ENCODE measurements at regions not wholly inside any gene's neighbourhood (a gene's known extent, or its start where the extent isn't known, plus 50 kb on each side); places are given as distances from the start of the nearest gene placed in this dataset.

DNA sequence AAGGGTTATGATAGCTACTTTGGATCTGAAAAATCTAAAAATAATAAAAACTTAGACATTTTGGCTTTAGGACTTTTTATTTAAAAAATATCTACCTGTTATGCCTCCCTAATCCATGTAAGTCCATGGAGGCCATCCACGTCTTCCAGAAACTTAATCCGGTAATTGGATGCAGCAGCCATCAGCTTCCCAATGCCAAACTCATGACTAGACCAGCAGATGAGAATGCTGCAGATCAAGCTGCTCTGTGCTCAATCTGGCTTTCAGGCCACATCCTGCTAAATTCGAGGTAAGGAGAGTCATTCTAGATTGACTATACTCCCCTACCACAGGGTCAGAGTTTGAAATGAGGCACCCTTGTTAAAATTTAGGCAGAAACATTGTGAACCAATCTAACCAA is 168.5 kb upstream of the TCERG1L start:
- no peak for DNase-seq (ENCODE audit: low read depth in 1 of 2, low spot score in 1 of 2)

DNA sequence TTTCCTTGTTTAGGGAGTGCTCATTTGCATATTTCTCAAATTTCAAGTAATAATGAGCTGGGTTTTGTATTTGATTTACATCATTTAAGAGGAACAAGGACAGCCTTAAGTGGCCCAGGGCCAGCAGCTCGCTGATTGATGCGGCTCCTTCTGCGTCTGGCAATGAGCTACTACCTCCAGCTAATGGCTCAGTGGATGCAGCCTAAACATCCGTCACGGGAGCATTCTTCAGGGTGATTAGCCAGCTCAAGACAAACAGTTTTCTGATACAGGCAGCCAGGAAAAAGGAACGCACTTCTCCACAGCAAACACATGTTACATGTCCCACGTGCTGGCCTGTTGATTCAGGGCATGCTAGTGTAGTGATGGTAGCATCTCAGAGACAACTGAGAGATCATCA is 169.3 kb upstream of the TCERG1L start:
- DNase-seq (ENCODE audit: low read depth in 1 of 2, low spot score in 1 of 2), result no peak

- DNase-seq (ENCODE audit: low read depth in 1 of 2, low spot score in 1 of 2), result no peak
These were observed 174.2 kb upstream of the TCERG1L start for GRCh38 chr10:131485732-131486131.

GRCh38 chr10:131487822-131488221 is 176.3 kb upstream of the TCERG1L start:
- no peak for DNase-seq (ENCODE audit: low read depth in 1 of 2, low spot score in 1 of 2)

GRCh38 chr10:131490991-131491594 is 179.6 kb upstream of the TCERG1L start:
- no peak for DNase-seq (ENCODE audit: low read depth in 1 of 2, low spot score in 1 of 2)

GRCh38 chr10:131492211-131492857 is 180.8 kb upstream of the TCERG1L start:
- no peak for DNase-seq (ENCODE audit: low read depth in 1 of 2, low spot score in 1 of 2)

DNA sequence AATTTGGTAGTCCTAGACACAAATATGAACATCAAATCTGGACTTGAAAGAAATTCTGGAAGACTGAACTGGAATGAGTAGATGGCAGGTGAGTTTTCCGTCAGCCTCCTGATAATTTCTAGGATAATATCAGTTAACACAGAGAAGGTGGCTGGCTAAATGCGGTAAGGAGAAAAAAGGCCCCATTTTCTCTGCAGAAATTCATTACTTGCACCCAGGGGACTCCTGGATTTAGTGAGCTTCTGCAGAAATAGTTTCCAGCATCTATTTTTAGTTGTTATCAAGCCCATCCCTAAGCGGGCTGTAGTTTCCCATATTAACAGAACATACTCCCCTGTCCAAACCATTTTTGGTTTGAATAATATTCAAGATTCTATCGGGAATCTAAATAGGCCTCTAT is 181.9 kb upstream of the TCERG1L start:
- no peak for DNase-seq (ENCODE audit: low read depth in 1 of 2, low spot score in 1 of 2)

- no peak for DNase-seq (ENCODE audit: low read depth in 1 of 2, low spot score in 1 of 2)
These were observed 182.9 kb upstream of the TCERG1L start for GRCh38 chr10:131494451-131494850.

DNA sequence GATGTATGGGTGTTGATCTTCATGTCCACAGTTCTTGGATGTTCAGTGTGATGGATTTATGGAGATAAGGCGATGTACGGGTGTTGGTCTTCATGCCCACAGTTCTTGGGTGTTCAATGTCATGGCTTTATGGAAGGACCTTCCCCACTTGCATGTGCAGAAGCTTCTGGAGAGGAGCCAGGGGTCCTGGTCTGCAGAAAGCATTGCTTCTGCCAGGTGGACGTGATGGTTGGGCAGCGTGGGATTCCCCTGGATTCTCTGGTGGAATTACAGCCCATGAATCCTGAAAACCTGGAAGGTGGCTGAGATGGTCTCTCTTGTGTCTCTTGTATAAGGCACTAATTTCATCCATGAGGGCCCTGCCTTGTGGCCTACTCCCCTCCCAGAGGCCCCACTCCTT is 183.7 kb upstream of the TCERG1L start:
- DNase-seq (ENCODE audit: low read depth in 1 of 2, low spot score in 1 of 2), result no peak

- DNase-seq (ENCODE audit: low read depth in 1 of 2, low spot score in 1 of 2), result no peak
These were observed 184.4 kb upstream of the TCERG1L start for GRCh38 chr10:131495892-131496291.

GRCh38 chr10:131496351-131497052 is 185.0 kb upstream of the TCERG1L start:
- no peak for DNase-seq (ENCODE audit: low read depth in 1 of 2, low spot score in 1 of 2)

DNA sequence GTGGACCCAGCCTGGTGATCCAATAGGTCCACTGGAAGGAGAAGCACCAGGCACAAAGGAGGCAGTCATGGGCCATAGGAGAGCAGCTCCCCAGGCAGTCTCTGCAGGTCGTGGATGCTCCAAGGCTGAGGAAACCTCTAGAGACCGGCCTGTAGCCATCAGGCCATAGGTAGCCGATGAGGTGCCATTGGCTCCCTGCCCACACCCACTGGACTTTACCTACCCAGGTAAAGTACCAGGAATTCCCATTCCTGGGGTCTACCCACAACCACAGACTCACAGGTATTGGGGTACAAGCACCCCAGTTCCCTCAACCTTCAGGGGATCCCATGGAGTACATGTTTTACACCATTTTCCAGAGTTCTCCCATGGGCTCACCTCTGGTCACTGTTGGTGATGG is 188.0 kb upstream of the TCERG1L start:
- no peak for DNase-seq (ENCODE audit: low read depth in 1 of 2, low spot score in 1 of 2)

- DNase-seq (ENCODE audit: low read depth in 1 of 2, low spot score in 1 of 2), result no peak
These were observed 188.7 kb upstream of the TCERG1L start for GRCh38 chr10:131500181-131500580.

DNA sequence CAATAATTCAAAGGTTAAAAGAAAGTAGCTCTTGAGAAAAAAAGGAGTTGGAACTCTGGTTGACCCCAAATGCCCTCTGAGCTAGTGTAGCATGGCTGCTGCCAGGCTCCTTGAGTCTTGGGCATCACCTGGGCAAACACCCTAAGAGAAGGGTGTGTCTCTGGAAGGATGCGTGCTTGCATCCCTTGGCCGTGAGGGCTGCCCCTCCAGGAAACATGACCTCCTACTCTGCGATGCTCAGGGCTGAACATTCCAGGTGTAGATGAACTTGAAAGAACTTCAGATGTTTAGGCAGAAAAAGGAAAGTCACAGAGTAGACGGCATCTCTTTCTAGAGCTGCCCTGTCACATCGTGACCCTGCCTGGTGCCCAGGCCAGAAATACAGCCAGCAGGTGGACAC is 189.4 kb upstream of the TCERG1L start:
- no peak for DNase-seq (ENCODE audit: low read depth in 1 of 2, low spot score in 1 of 2)

DNA sequence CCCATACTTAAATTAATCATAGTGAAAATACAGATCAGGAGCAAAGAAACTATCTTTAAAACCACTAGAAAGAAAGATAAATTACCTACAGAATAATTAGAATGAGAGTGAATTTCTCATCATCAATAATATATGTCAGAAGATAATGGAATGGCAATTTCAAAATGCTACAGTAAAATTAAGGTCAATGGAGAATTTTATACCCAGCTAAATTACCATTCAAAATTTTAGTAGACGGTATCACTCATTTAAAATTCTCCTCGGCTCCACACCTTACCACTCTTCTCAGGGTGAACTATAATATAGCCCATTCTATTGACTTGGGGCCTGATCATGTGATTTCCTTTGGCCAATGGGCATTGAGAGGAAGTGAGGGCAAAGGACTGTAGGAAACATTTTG is 192.5 kb upstream of the TCERG1L start:
- no peak for DNase-seq (ENCODE audit: low read depth in 1 of 2, low spot score in 1 of 2)

- DNase-seq (ENCODE audit: low read depth in 1 of 2, low spot score in 1 of 2), result no peak
These were observed 199.9 kb upstream of the TCERG1L start for GRCh38 chr10:131511391-131511790.

DNA sequence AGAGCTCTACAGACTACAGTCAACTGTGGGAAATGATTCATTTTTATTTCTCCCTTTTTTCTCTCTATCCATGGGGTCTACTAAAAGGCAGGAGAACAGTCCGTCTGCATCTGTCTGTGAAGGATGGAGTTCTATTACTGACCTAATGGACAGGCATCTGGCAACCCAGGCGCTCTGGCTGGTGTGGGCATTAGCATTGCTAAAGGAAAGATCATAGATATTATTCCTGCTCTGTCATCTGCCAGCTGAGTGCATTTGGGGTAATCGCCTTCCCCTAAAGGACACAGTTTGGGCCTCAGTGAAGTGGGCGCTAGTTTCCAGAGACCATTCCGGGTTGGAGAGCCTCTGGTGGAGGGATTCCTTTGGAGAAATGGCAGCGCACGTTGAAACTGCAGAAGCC is 201.3 kb upstream of the TCERG1L start:
- DNase-seq (ENCODE audit: low read depth in 1 of 2, low spot score in 1 of 2), result no peak

- DNase-seq (ENCODE audit: low read depth in 1 of 2, low spot score in 1 of 2), result no peak
These were observed 201.9 kb upstream of the TCERG1L start for GRCh38 chr10:131513445-131513844.

DNA sequence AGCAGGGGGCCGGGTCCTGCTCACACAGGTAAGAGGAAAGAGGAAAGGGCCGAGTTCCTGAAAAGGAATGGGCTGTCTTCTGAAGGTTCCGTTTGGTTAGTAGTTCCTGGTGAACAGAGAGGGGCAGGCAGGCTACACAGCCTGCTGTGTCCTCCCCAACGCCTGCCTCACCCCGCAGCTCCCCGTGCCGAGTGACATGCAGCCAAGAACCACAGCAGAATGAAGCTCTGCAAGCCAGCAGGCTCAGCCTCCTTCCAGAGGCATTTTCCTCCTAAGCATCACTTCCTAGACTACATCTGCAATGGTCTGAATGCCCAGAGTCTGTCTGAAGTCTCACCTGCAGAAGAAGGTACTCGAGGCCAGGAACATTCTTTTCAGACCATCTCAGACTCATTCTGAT is 202.4 kb upstream of the TCERG1L start:
- no peak for DNase-seq (ENCODE audit: low read depth in 1 of 2, low spot score in 1 of 2)

DNA sequence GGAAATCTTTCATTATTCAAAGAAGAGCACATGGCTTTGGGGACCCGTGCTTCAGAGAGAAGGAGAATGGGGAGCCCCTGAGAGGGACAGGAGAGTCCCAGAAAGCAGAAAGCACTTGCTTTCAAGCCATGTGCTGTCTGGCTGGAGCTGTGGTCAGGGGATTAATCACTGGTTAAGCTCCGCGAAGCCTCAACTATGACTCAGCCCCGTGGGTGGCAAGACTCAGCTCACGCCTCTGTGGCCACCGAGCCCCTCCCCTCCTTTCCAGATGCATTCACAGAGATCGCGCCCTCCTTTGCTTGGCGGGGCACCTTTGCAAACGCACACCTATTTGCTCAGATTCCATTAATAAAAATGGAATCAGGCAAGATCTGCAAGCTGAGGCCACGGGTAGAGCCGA is 202.9 kb upstream of the TCERG1L start:
- DNase-seq (ENCODE audit: low read depth in 1 of 2, low spot score in 1 of 2), result no peak

GRCh38 chr10:131516285-131516684 is 204.8 kb upstream of the TCERG1L start:
- DNase-seq (ENCODE audit: low read depth in 1 of 2, low spot score in 1 of 2), result no peak

DNA sequence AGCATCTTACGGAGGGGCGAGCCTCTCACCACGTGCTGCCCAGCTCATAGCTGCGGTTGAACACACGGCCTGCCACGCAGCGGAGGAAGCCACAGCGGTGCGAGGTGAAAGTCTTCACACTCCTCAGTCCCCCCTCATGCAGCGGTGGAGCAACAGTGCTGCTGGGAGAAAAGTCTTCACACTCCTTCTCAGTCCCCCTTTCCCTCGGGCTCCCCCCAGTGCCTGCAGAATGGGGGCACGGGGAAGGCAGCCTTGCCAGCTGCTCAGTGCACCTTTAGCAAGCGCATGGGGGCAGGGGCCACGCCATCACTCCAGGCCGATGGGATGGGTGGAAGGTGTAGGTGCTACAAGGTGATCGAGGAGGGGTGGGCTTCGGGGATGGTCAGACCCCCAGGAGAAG is 206.3 kb upstream of the TCERG1L start:
- no peak for DNase-seq (ENCODE audit: low read depth in 1 of 2, low spot score in 1 of 2)

Measured in stimulated activated CD4-positive, alpha-beta T cell treated with anti-CD3 and anti-CD28 coated beads, Interleukin-15, amount 100 ng/mL, for 1 hour (primary cell).